ENCODE measurements at regions not wholly inside any gene's neighbourhood (a gene's known extent, or its start where the extent isn't known, plus 50 kb on each side); places are given as distances from the start of the nearest gene placed in this dataset.
"Not testable (repeated sequence)": the region's sequence is repeated elsewhere in the genome, so short reads cannot be mapped to it uniquely, and the experiment has no call there.

- H3K27ac ChIP-seq (ENCODE audit: low read length); H3K27me3 ChIP-seq (ENCODE audit: insufficient read depth, low read length); H3K4me1 ChIP-seq (ENCODE audit: insufficient read depth, low read length); H3K36me3 ChIP-seq (ENCODE audit: insufficient read depth, low read depth, low read length); H3K9ac ChIP-seq (ENCODE audit: low read depth, low read length); H3K4me3 ChIP-seq (ENCODE audit: low read length): not testable (repeated sequence)
- H3K9me3 ChIP-seq (ENCODE audit: insufficient read depth, low read depth, low read length), result peaks cover 10% of the 10 kb centered on the region; the same call in 1 of the 2 replicates
These were observed 278.5 kb downstream of the SHOX start for GRCh38 chrX:909068-909467.

- Histone ChIP-seq H3K27ac (ENCODE audit: low read length) (no peak overlapping the region), H3K4me1 (ENCODE audit: insufficient read depth, low read length) (no peaks in the 10 kb centered on the region), H3K9ac (ENCODE audit: low read depth, low read length) (no peak overlapping the region), H3K27me3 (ENCODE audit: insufficient read depth, low read length) (no peaks in the 10 kb centered on the region), H3K4me3 (ENCODE audit: low read length) (no peak overlapping the region), H3K9me3 (ENCODE audit: insufficient read depth, low read depth, low read length) (peaks cover 9% of the 10 kb centered on the region; the same call in 1 of the 2 replicates), H3K36me3 (ENCODE audit: insufficient read depth, low read depth, low read length) (no peaks in the 10 kb centered on the region)
These were observed 276.0 kb downstream of the SHOX start for GRCh38 chrX:906586-906985.

DNA sequence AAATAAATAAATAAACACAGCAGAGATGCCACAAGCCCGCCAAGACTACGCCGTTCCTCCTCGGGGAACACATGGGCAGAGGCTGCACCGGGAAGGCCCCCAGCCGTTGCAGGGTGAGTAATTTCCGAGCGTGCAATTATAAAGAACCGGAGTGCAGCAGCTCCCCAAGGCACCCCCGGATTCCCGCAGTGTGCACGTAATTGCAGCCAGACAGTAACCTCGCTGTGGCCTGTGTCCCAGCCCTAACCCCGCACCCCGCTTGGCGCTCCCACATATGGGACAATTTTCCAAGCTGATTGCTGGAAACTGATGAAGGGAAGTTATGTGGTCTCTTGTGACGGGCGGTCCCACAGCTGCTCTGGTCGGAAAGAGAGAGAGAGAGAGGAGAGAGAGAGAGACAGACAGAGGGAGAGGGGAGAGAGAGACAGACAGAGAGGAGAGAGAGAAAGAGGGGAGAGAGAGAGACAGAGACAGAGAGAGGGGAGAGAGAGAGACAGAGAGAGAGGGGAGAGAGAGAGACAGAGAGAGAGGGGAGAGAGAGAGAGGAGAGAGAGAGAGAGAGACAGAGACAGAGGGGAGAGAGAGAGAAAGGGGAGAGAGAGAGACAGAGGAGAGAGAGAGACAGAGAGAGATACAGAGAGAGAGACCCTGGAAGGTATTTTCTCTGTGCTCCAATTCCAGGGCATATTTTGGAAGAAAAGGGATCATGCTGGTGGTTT is 275.4 kb downstream of the SHOX start:
- Histone ChIP-seq H3K9me3 (ENCODE audit: insufficient read depth, low read depth, low read length) (peaks cover 9% of the 10 kb centered on the region; the same call in 1 of the 2 replicates), H3K27me3 (ENCODE audit: insufficient read depth, low read length) (no peaks in the 10 kb centered on the region), H3K36me3 (ENCODE audit: insufficient read depth, low read depth, low read length) (no peaks in the 10 kb centered on the region), H3K27ac (ENCODE audit: low read length) (no peak overlapping the region), H3K4me3 (ENCODE audit: low read length) (no peak overlapping the region), H3K4me1 (ENCODE audit: insufficient read depth, low read length) (no peaks in the 10 kb centered on the region), H3K9ac (ENCODE audit: low read depth, low read length) (no peak overlapping the region)

- Histone ChIP-seq H3K4me3 (ENCODE audit: low read length) (no peak overlapping the region), H3K9me3 (ENCODE audit: insufficient read depth, low read depth, low read length) (peaks cover 5% of the 10 kb centered on the region; the same call in 1 of the 2 replicates), H3K36me3 (ENCODE audit: insufficient read depth, low read depth, low read length) (no peaks in the 10 kb centered on the region), H3K27me3 (ENCODE audit: insufficient read depth, low read length) (no peaks in the 10 kb centered on the region), H3K27ac (ENCODE audit: low read length) (no peak overlapping the region), H3K9ac (ENCODE audit: low read depth, low read length) (no peak overlapping the region), H3K4me1 (ENCODE audit: insufficient read depth, low read length) (no peaks in the 10 kb centered on the region)
These were observed 272.5 kb downstream of the SHOX start for GRCh38 chrX:903116-903515.

DNA sequence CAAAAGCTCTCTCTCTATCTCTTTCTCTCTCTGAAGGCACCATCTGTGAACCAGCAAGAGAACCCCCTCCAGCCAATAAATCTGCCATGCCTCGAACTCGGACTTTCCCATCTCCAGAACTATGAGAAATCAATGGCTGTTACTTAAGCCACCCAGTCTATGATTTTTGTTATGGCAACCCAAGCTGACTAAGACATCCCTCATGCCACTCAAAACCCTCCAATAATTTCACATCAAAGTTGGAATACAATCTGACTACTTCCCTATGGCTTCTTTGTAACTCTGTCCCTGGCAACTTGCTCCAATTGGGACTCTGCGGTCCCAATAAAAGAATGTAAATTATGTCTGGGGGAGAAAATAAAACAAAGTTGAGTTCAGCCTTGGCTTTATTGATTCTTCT is 265.7 kb downstream of the SHOX start:
- H3K4me3 ChIP-seq (ENCODE audit: low read length), result no peak overlapping the region
- H3K27me3 ChIP-seq (ENCODE audit: insufficient read depth, low read length), result no peaks in the 10 kb centered on the region
- H3K4me1 ChIP-seq (ENCODE audit: insufficient read depth, low read length), result no peaks in the 10 kb centered on the region
- H3K27ac ChIP-seq (ENCODE audit: low read length), result no peak overlapping the region
- H3K36me3 ChIP-seq (ENCODE audit: insufficient read depth, low read depth, low read length), result no peaks in the 10 kb centered on the region
- peaks cover 45% of the 10 kb centered on the region; the same call in 1 of the 2 replicates for H3K9me3 ChIP-seq (ENCODE audit: insufficient read depth, low read depth, low read length)
- H3K9ac ChIP-seq (ENCODE audit: low read depth, low read length), result no peak overlapping the region

- no peak overlapping the region for H3K9ac ChIP-seq (ENCODE audit: low read depth, low read length)
- no peak overlapping the region for H3K4me3 ChIP-seq (ENCODE audit: low read length)
- no peak overlapping the region for H3K27ac ChIP-seq (ENCODE audit: low read length)
- no peaks in the 10 kb centered on the region for H3K4me1 ChIP-seq (ENCODE audit: insufficient read depth, low read length)
- H3K9me3 ChIP-seq (ENCODE audit: insufficient read depth, low read depth, low read length), result peaks cover 50% of the 10 kb centered on the region
- H3K27me3 ChIP-seq (ENCODE audit: insufficient read depth, low read length), result no peaks in the 10 kb centered on the region
- no peaks in the 10 kb centered on the region for H3K36me3 ChIP-seq (ENCODE audit: insufficient read depth, low read depth, low read length)
These were observed 259.5 kb downstream of the SHOX start for GRCh38 chrX:889966-890651.

DNA sequence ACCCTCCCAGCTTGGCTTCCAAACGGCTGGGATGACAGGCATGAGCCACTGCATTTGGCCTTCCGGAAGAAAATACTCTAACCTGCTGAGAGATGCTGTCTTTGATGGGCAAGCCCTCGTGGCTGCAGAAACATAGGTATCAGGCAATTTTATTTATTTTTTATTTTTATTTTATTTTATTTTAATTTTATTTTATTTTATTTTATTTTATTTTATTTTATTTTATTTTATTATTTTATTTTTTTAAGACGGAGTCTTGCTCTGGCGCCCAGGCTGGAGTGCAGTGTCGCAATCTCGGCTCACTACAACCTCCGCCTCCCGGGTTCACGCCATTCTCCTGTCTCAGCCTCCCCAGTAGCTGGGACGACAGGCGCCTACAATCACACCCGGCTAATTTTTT is 257.1 kb downstream of the SHOX start:
- not testable (repeated sequence) for H3K27ac ChIP-seq (ENCODE audit: low read length); H3K36me3 ChIP-seq (ENCODE audit: insufficient read depth, low read depth, low read length); H3K27me3 ChIP-seq (ENCODE audit: insufficient read depth, low read length); H3K9ac ChIP-seq (ENCODE audit: low read depth, low read length); H3K4me3 ChIP-seq (ENCODE audit: low read length); H3K4me1 ChIP-seq (ENCODE audit: insufficient read depth, low read length)
- peaks cover 37% of the 10 kb centered on the region for H3K9me3 ChIP-seq (ENCODE audit: insufficient read depth, low read depth, low read length)

- Histone ChIP-seq H3K4me3 (ENCODE audit: low read length) (no peak overlapping the region), H3K9me3 (ENCODE audit: insufficient read depth, low read depth, low read length) (peaks cover 2% of the 10 kb centered on the region; the same call in 1 of the 2 replicates), H3K27ac (ENCODE audit: low read length) (no peak overlapping the region), H3K27me3 (ENCODE audit: insufficient read depth, low read length) (no peaks in the 10 kb centered on the region; the same call in 1 of the 2 replicates), H3K4me1 (ENCODE audit: insufficient read depth, low read length) (no peaks in the 10 kb centered on the region), H3K9ac (ENCODE audit: low read depth, low read length) (no peak overlapping the region), H3K36me3 (ENCODE audit: insufficient read depth, low read depth, low read length) (no peaks in the 10 kb centered on the region)
These were observed 253.0 kb downstream of the SHOX start for GRCh38 chrX:883588-883987.

DNA sequence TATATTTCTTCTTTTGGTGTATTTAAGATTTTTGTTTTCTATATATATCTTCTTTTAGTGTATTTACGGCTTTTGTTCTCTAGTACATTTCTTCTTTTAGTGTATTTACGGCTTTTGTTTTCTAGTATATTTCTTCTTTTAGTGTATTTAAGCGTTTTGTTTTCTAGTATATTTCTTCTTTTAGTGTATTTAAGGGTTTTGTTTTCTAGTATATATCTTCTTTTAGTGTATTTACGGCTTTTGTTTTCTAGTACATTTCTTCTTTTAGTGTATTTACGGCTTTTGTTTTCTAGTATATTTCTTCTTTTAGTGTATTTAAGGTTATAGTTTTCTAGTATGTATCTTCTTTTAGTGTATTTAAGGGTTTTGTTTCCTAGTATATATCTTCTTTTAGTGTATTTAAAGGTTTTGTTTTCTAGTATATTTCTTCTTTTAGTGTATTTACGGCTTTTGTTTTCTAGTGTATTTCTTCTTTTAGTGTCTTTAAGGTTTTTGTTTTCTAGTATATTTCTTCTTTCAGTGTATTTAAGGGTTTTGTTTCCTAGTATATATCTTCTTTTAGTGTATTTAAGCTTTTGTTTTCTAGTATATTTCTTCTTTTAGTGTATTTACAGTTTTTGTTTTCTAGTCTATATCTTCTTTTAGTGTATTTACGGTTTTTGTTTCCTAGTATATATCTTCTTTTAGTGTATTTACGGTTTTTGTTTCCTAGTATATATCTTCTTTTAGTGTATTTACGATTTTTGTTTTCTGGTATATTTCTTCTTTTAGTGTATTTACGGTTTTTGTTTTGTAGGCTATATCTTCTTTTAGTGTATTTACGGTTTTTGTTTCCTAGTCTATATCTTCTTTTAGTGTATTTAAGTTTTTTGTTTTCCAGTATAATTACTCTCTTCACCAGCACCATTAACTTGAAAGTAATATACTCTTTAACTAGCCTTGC is 249.4 kb downstream of the SHOX start:
- H3K27ac ChIP-seq (ENCODE audit: low read length); H3K4me3 ChIP-seq (ENCODE audit: low read length); H3K9me3 ChIP-seq (ENCODE audit: insufficient read depth, low read depth, low read length); H3K36me3 ChIP-seq (ENCODE audit: insufficient read depth, low read depth, low read length); H3K9ac ChIP-seq (ENCODE audit: low read depth, low read length); H3K4me1 ChIP-seq (ENCODE audit: insufficient read depth, low read length); H3K27me3 ChIP-seq (ENCODE audit: insufficient read depth, low read length): not testable (repeated sequence)

- H3K9ac ChIP-seq (ENCODE audit: low read depth, low read length), result no peak overlapping the region
- no peak overlapping the region for H3K27ac ChIP-seq (ENCODE audit: low read length)
- no peaks in the 10 kb centered on the region for H3K27me3 ChIP-seq (ENCODE audit: insufficient read depth, low read length)
- H3K9me3 ChIP-seq (ENCODE audit: insufficient read depth, low read depth, low read length), result peaks cover 14% of the 10 kb centered on the region; the same call in 1 of the 2 replicates
- H3K4me1 ChIP-seq (ENCODE audit: insufficient read depth, low read length), result no peaks in the 10 kb centered on the region
- no peak overlapping the region for H3K4me3 ChIP-seq (ENCODE audit: low read length)
- H3K36me3 ChIP-seq (ENCODE audit: insufficient read depth, low read depth, low read length), result no peaks in the 10 kb centered on the region
These were observed 243.5 kb downstream of the SHOX start for GRCh38 chrX:874061-874460.

GRCh38 chrX:873016-873415 is 242.4 kb downstream of the SHOX start:
- H3K27me3 ChIP-seq (ENCODE audit: insufficient read depth, low read length), result no peaks in the 10 kb centered on the region

More at GRCh38 chrX:873016-873415, 242.4 kb downstream of the SHOX start:
- H3K36me3 ChIP-seq (ENCODE audit: insufficient read depth, low read depth, low read length), result no peaks in the 10 kb centered on the region
- H3K9ac ChIP-seq (ENCODE audit: low read depth, low read length), result no peak overlapping the region
- H3K9me3 ChIP-seq (ENCODE audit: insufficient read depth, low read depth, low read length), result peaks cover 14% of the 10 kb centered on the region; the same call in 1 of the 2 replicates
- H3K4me1 ChIP-seq (ENCODE audit: insufficient read depth, low read length), result no peaks in the 10 kb centered on the region
- H3K4me3 ChIP-seq (ENCODE audit: low read length), result no peak overlapping the region
- no peak overlapping the region for H3K27ac ChIP-seq (ENCODE audit: low read length)

All from iPS-20b (cell line).